GM21390 (cell line): ENCODE measurements at regions not wholly inside any gene's neighbourhood (a gene's known extent, or its start where the extent isn't known, plus 50 kb on each side); places are given as distances from the start of the nearest gene placed in this dataset.
"Not testable (repeated sequence)": the region's sequence is repeated elsewhere in the genome, so short reads cannot be mapped to it uniquely, and the experiment has no call there.

Experiments
- ATAC-seq: cut with Tn5 transposase; IDR thresholded peaks from one replicate; pipeline ENCODE4 v1.9.1; 2021; ENCODE audit not compliant: unreplicated experiment

GRCh38 chr4:178138491-178138890 lies 696.3 kb upstream of the AGA start:
- ATAC-seq, result no peak

- ATAC-seq, result no peak
Measured at GRCh38 chr4:178140326-178140915, 698.2 kb upstream of the AGA start.

GRCh38 chr4:178142724-178143123 lies 700.5 kb upstream of the AGA start:
- ATAC-seq, result no peak

GRCh38 chr4:178148106-178148505 lies 705.9 kb upstream of the AGA start:
- ATAC-seq, result no peak

- ATAC-seq, result no peak
Measured at GRCh38 chr4:178165251-178165950, 723.2 kb upstream of the AGA start.

GRCh38 chr4:178165951-178166308 lies 723.7 kb upstream of the AGA start:
- no peak for ATAC-seq

GRCh38 chr4:178173771-178174170 lies 731.5 kb upstream of the AGA start:
- no peak for ATAC-seq

GRCh38 chr4:178174756-178175155 lies 732.5 kb upstream of the AGA start:
- ATAC-seq, result no peak

- no peak for ATAC-seq
Measured at GRCh38 chr4:178185517-178185916, 743.3 kb upstream of the AGA start.

GRCh38 chr4:178192611-178193010 lies 750.4 kb upstream of the AGA start:
- no peak for ATAC-seq

- ATAC-seq, result no peak
Measured at GRCh38 chr4:178196751-178197374, 754.6 kb upstream of the AGA start.

- no peak for ATAC-seq
Measured at GRCh38 chr4:178198691-178199090, 756.5 kb upstream of the AGA start.

GRCh38 chr4:178202422-178202821 lies 760.2 kb upstream of the AGA start:
- no peak for ATAC-seq

GRCh38 chr4:178205826-178206225 lies 763.6 kb upstream of the AGA start:
- ATAC-seq, result no peak

- ATAC-seq, result no peak
Measured at GRCh38 chr4:178215309-178215708, 773.1 kb upstream of the AGA start.

- ATAC-seq, result no peak
Measured at GRCh38 chr4:178215763-178216162, 773.5 kb upstream of the AGA start.

- not testable (repeated sequence) for ATAC-seq
Measured at GRCh38 chr4:178226421-178226820, 784.2 kb upstream of the AGA start.

GRCh38 chr4:178233906-178234305 lies 791.7 kb upstream of the AGA start:
- no peak for ATAC-seq

GRCh38 chr4:178240891-178241290 lies 798.7 kb upstream of the AGA start:
- ATAC-seq, result no peak

GRCh38 chr4:178241601-178242118 lies 799.4 kb upstream of the AGA start:
- ATAC-seq, result no peak

GRCh38 chr4:178242655-178243054 lies 800.4 kb upstream of the AGA start:
- ATAC-seq, result no peak

GRCh38 chr4:178244785-178245184 lies 802.5 kb upstream of the AGA start:
- ATAC-seq, result no peak
